HK-2 (cell line): ENCODE measurements at regions not wholly inside any gene's neighbourhood (a gene's known extent, or its start where the extent isn't known, plus 50 kb on each side); places are given as distances from the start of the nearest gene placed in this dataset.

ENCODE experiments used
- DNase-seq: peaks from one replicate; pipeline ENCODE4 v3.0.0-alpha.2; 2018; ENCODE audit not compliant: unreplicated experiment

- DNase-seq, result no peak
These were observed 159.9 kb upstream of the CDYL start for GRCh38 chr6:4616311-4616710.

GRCh38 chr6:4615891-4616290 lies 160.3 kb upstream of the CDYL start:
- no peak for DNase-seq

- DNase-seq, result no peak
These were observed 161.0 kb upstream of the CDYL start for GRCh38 chr6:4615231-4615630.

- DNase-seq, result no peak
These were observed 161.6 kb upstream of the CDYL start for GRCh38 chr6:4614637-4615036.

- DNase-seq, result no peak
These were observed 162.4 kb upstream of the CDYL start for GRCh38 chr6:4613795-4614194.

- DNase-seq, result no peak
These were observed 162.8 kb upstream of the CDYL start for GRCh38 chr6:4613381-4613780.

- no peak for DNase-seq
These were observed 163.5 kb upstream of the CDYL start for GRCh38 chr6:4612636-4613171.

- DNase-seq, result no peak
These were observed 164.6 kb upstream of the CDYL start for GRCh38 chr6:4611429-4612129.

GRCh38 chr6:4610256-4610655 lies 165.9 kb upstream of the CDYL start:
- DNase-seq, result no peak

- no peak for DNase-seq
These were observed 167.7 kb upstream of the CDYL start for GRCh38 chr6:4608361-4609115.

GRCh38 chr6:4607793-4608192 lies 168.4 kb upstream of the CDYL start:
- DNase-seq, result no peak

GRCh38 chr6:4606821-4607704 lies 169.1 kb upstream of the CDYL start:
- peak; percentile 44 for DNase-seq

GRCh38 chr6:4606016-4606415 lies 170.2 kb upstream of the CDYL start:
- DNase-seq, result no peak

- no peak for DNase-seq
These were observed 172.3 kb upstream of the CDYL start for GRCh38 chr6:4603856-4604369.

- no peak for DNase-seq
These were observed 172.9 kb upstream of the CDYL start for GRCh38 chr6:4603291-4603690.

- no peak for DNase-seq
These were observed 176.3 kb upstream of the CDYL start for GRCh38 chr6:4599924-4600323.

GRCh38 chr6:4598384-4598995 lies 177.7 kb upstream of the CDYL start:
- no peak for DNase-seq

GRCh38 chr6:4593951-4594350 lies 182.3 kb upstream of the CDYL start:
- DNase-seq, result no peak

- DNase-seq, result no peak
These were observed 184.2 kb upstream of the CDYL start for GRCh38 chr6:4592026-4592425.

GRCh38 chr6:4591218-4591617 lies 185.0 kb upstream of the CDYL start:
- DNase-seq, result no peak

GRCh38 chr6:4589295-4589694 lies 186.9 kb upstream of the CDYL start:
- DNase-seq, result no peak

- DNase-seq, result no peak
These were observed 187.6 kb upstream of the CDYL start for GRCh38 chr6:4588581-4588980.
